HepG2 (cell line): ENCODE measurements at regions not wholly inside any gene's neighbourhood (a gene's known extent, or its start where the extent isn't known, plus 50 kb on each side); places are given as distances from the start of the nearest gene placed in this dataset.

Experiments used
- ATAC-seq: fragments of 200-7000 bp; cut with Tn5 transposase; 3 replicates; pipeline ENCODE4 v1.9.1; 2020; ENCODE audit warnings: mild to moderate bottlenecking, moderate library complexity
- BruUV-seq: library from RNA; stranded (reverse); fragments of 400-500 nt; replicated peaks from 2 replicates; lab custom pipeline; 2021; lab: Mats Ljungman, UMichigan
- CTCF ChIA-PET: fragments of 300-600 bp; formaldehyde crosslinking; extraction: SDS; loops from one replicate; lab custom pipeline; 2021; ENCODE audit warnings: low total read pairs, inconsistent platforms, low intra/inter-chr PET ratio; lab: Yijun Ruan, JAX
- POLR2A ChIA-PET: fragments of 350-600 bp; sonication (Branson Sonifier 250); formaldehyde crosslinking; loops from one replicate; lab custom pipeline; 2020; ENCODE audit warnings: antibody characterized with exemption, inconsistent platforms; lab: Yijun Ruan, JAX
- DNase-seq: peaks from one replicate; pipeline ENCODE4 v3.0.0-alpha.2; 2015; ENCODE audit warnings: low spot score
- FAIRE-seq: peaks from 3 replicates; lab custom pipeline; 2011; peaks lifted over from hg19 to GRCh38; lab: Jason Lieb, UNC
- H2AFZ ChIP-seq: one replicate; pipeline ENCODE4 v1.6.1; 2011; ENCODE audit warnings: low read length, inconsistent platforms
- H3K27ac ChIP-seq: fragments of 300-600 bp; 3 replicates; pipeline ENCODE4 v1.8.0; 2011; ENCODE audit warnings: mixed run types, mild to moderate bottlenecking, mixed read lengths, low read length, inconsistent platforms; ENCODE audit not compliant: insufficient read depth; ENCODE audit errors: extremely low read length
- H3K27me3 ChIP-seq, 2 experiments: fragments of 200-600 bp in 1 of 2; 2 replicates in 1 of 2; 3 replicates in 1 of 2; pipeline versions ENCODE4 v1.6.0 to v1.8.0; 2011; ENCODE audit warnings: low read length in 2 of 2, mild to moderate bottlenecking in 2 of 2, moderate library complexity in 2 of 2, inconsistent platforms in 1 of 2; ENCODE audit not compliant: insufficient read depth in 2 of 2, control insufficient read depth in 1 of 2
- H3K36me3 ChIP-seq, 2 experiments: fragments of 200-600 bp in 1 of 2; replicated peaks in 1 of 2; 2 replicates in 1 of 2; 3 replicates in 1 of 2; pipeline versions ENCODE4 v1.5.1 to v1.8.0; 2011; ENCODE audit warnings: low read length in 2 of 2, inconsistent platforms in 1 of 2; ENCODE audit not compliant: insufficient read depth in 2 of 2, control insufficient read depth in 1 of 2
- H3K4me1 ChIP-seq: 2 replicates; pipeline ENCODE4 v1.5.1; 2012; ENCODE audit warnings: low read length, inconsistent platforms; ENCODE audit not compliant: insufficient read depth
- H3K4me2 ChIP-seq: 2 replicates; pipeline ENCODE4 v1.6.0; 2011; ENCODE audit warnings: low read depth, low read length, inconsistent platforms
- H3K4me3 ChIP-seq, 3 experiments: fragments of 200-600 bp in 1 of 3; sonication (generic), shearing (Covaris generic) in 1 of 3; replicated peaks in 1 of 3; 2 replicates each; pipeline ENCODE4 v1.5.1; 2011 to 2016; ENCODE audit warnings: low read length in 3 of 3, inconsistent platforms in 2 of 3, low read depth in 2 of 3, mild to moderate bottlenecking in 2 of 3, control low read depth in 1 of 3, mixed read lengths in 1 of 3; ENCODE audit not compliant: insufficient read depth in 1 of 3
- H3K79me2 ChIP-seq: one replicate; pipeline ENCODE4 v1.6.1; 2011; ENCODE audit warnings: low read length, inconsistent platforms; ENCODE audit not compliant: insufficient read depth
- H3K9ac ChIP-seq: 2 replicates; pipeline ENCODE4 v1.6.0; 2011; ENCODE audit warnings: mild to moderate bottlenecking, low read depth, low read length, inconsistent platforms; ENCODE audit not compliant: insufficient read depth
- H3K9me3 ChIP-seq: 2 replicates; pipeline ENCODE4 v1.5.1; 2012; ENCODE audit warnings: mild to moderate bottlenecking, low read length
- H4K20me1 ChIP-seq: 2 replicates; pipeline ENCODE4 v1.6.0; 2011; ENCODE audit warnings: inconsistent platforms, mild to moderate bottlenecking, low read length, moderate library complexity; ENCODE audit not compliant: insufficient read depth
- ATAD3A ChIP-seq: sonication (generic); formaldehyde crosslinking; IDR thresholded peaks from 2 replicates; pipeline ENCODE4 v1.4.0; 2020; ENCODE audit warnings: missing genetic modification reagents
- GATA4 ChIP-seq: sonication (generic); IDR thresholded peaks from 2 replicates; pipeline ENCODE4 v1.6.1; 2016; ENCODE audit warnings: antibody characterized with exemption, low read depth, borderline replicate concordance
- PHB2 ChIP-seq: fragments of 450-650 bp; IDR thresholded peaks from 2 replicates; pipeline ENCODE4 v1.6.1; 2018; ENCODE audit not compliant: partially characterized antibody
- RARG ChIP-seq: sonication (generic); formaldehyde crosslinking; IDR thresholded peaks from 2 replicates; pipeline ENCODE4 v1.4.0; 2020; ENCODE audit warnings: low read depth, mild to moderate bottlenecking, missing genetic modification reagents
- TBL1XR1 ChIP-seq: fragments of 150-350 bp; IDR thresholded peaks from 2 replicates; pipeline ENCODE4 v1.6.1; 2014; ENCODE audit warnings: borderline replicate concordance, low read length; ENCODE audit not compliant: partially characterized antibody
- ZNF337 ChIP-seq: sonication (generic); formaldehyde crosslinking; IDR thresholded peaks from 2 replicates; pipeline ENCODE4 v1.5.1; 2020; ENCODE audit warnings: missing genetic modification reagents, low read depth, mild to moderate bottlenecking, borderline replicate concordance
- ZNF562 ChIP-seq: sonication (generic); formaldehyde crosslinking; IDR thresholded peaks from 2 replicates; pipeline ENCODE4 v1.8.0; 2022; ENCODE audit warnings: missing genetic modification reagents, borderline replicate concordance
- ZNF687 ChIP-seq: sonication (generic); formaldehyde crosslinking; IDR thresholded peaks from 2 replicates; pipeline ENCODE4 v1.5.1; 2020; ENCODE audit warnings: mild to moderate bottlenecking, missing genetic modification reagents, moderate library complexity
- ZSCAN20 ChIP-seq: sonication (generic); formaldehyde crosslinking; IDR thresholded peaks from 2 replicates; pipeline ENCODE4 v1.4.0; 2020; ENCODE audit warnings: missing genetic modification reagents, mild to moderate bottlenecking, borderline replicate concordance
- WGBS: methylation state at CpG from one replicate; pipeline ENCODE4 v1.1.6; 2017; ENCODE audit warnings: low lambda C conversion rate; 5-methylcytosine and 5-hydroxymethylcytosine counted together
- in situ Hi-C: cut with HindIII; loops from 2 replicates; pipeline ENCODE4 v1.10.0; 2017; ENCODE audit warnings: low pct_unique_long_range_greater_than_20kb; ENCODE audit not compliant: extremely low pct_ligation_motif_present
- intact Hi-C: fragments of 100-400 bp; cut with micrococcal nuclease; formaldehyde crosslinking; loops from one replicate; pipeline ENCODE4 v1.10.0; 2022; ENCODE audit not compliant: unreplicated experiment
- TF ChIP-seq, protein P1 (sequence below): sonication (generic); formaldehyde crosslinking; IDR thresholded peaks from 2 replicates; pipeline ENCODE4 v1.4.0; 2020; ENCODE audit warnings: missing genetic modification reagents

GRCh38 chr1:245041058-245041698 lies 113.6 kb upstream of the KIF26B start:
- no peak for ATAC-seq
- in situ Hi-C loops: loop anchor here (5.0 to 25.0 kb wide), 3 partner anchors 69 to 429 kb away; partner anchors contain the start of gene HNRNPU
- intact Hi-C loops: no loop called here

More at GRCh38 chr1:245041058-245041698, 113.6 kb upstream of the KIF26B start:
- no peaks in the 10 kb centered on the region for H4K20me1 ChIP-seq
- no peak overlapping the region for H3K4me2 ChIP-seq
- DNase-seq (no peak), FAIRE-seq (no peak)
- BruUV-seq: no TSS peak
- POLR2A ChIA-PET: interaction anchor here (0.6 kb wide), 1 partner anchor 173 kb away, joined by 4 read pairs; no protein-coding TSS in a partner anchor
- no peak overlapping the region for H3K4me3 ChIP-seq
- CTCF ChIA-PET: interaction anchor here (2.2 kb wide), 1 partner anchor 70 kb away, joined by 6 read pairs; no protein-coding TSS in a partner anchor
- peaks cover 40% of the 10 kb centered on the region for H3K4me1 ChIP-seq
- no peaks in the 10 kb centered on the region for H3K9me3 ChIP-seq
- peaks cover 3% of the 10 kb centered on the region for H3K79me2 ChIP-seq
- no peak overlapping the region for H3K27ac ChIP-seq
- H3K27me3 ChIP-seq: no peaks in the 10 kb centered on the region
- H2AFZ ChIP-seq: no peak overlapping the region
- TF ChIP-seq RARG (CRISPR knock-in tag) (no peak), TBL1XR1 (no peak), ZSCAN20 (CRISPR knock-in tag) (no peak), PHB2 (no peak), ZNF562 (CRISPR knock-in tag) (no peak), GATA4 (no peak), ZNF337 (CRISPR knock-in tag) (no peak), ATAD3A (CRISPR knock-in tag) (no peak), ZNF687 (no peak)
- TF ChIP-seq, protein P1, sequence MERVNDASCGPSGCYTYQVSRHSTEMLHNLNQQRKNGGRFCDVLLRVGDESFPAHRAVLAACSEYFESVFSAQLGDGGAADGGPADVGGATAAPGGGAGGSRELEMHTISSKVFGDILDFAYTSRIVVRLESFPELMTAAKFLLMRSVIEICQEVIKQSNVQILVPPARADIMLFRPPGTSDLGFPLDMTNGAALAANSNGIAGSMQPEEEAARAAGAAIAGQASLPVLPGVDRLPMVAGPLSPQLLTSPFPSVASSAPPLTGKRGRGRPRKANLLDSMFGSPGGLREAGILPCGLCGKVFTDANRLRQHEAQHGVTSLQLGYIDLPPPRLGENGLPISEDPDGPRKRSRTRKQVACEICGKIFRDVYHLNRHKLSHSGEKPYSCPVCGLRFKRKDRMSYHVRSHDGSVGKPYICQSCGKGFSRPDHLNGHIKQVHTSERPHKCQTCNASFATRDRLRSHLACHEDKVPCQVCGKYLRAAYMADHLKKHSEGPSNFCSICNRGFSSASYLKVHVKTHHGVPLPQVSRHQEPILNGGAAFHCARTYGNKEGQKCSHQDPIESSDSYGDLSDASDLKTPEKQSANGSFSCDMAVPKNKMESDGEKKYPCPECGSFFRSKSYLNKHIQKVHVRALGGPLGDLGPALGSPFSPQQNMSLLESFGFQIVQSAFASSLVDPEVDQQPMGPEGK: no peak
- H3K9ac ChIP-seq: no peak overlapping the region
- no peaks in the 10 kb centered on the region for H3K36me3 ChIP-seq
- 85% methylated on average over 9 of the region's 9 CpGs for WGBS
